IMR-90 (cell line): ENCODE measurements at regions not wholly inside any gene's neighbourhood (a gene's known extent, or its start where the extent isn't known, plus 50 kb on each side); places are given as distances from the start of the nearest gene placed in this dataset.
A peak's percentile ranks its signal among the peaks of the same experiment; 100 is the strongest.

Source experiments
- ATAC-seq: fragments of 200-7000 bp; cut with Tn5 transposase; 2 replicates; pipeline ENCODE4 v1.9.1; 2020; ENCODE audit warnings: low read depth, mild to moderate bottlenecking, moderate library complexity
- BruUV-seq: library from RNA; stranded (reverse); fragments of 400-500 nt; replicated peaks from 2 replicates; lab custom pipeline; 2021; lab: Mats Ljungman, UMichigan
- CTCF ChIA-PET: fragments of 300-600 bp; formaldehyde crosslinking; extraction: SDS; loops from one replicate; lab custom pipeline; 2021; ENCODE audit warnings: antibody characterized with exemption; lab: Yijun Ruan, JAX
- POLR2A ChIA-PET: fragments of 300-600 bp; sonication (Branson Sonifier 250); formaldehyde crosslinking; loops from one replicate; lab custom pipeline; 2022; ENCODE audit warnings: antibody characterized with exemption; ENCODE audit not compliant: unreplicated experiment; lab: Charles Lee
- DNase-seq: peaks from one replicate; pipeline ENCODE4 v3.0.0; 2013
- H2AFZ ChIP-seq: replicated peaks from 2 replicates; pipeline ENCODE3; 2013; ENCODE audit warnings: low read length, mild to moderate bottlenecking; ENCODE audit not compliant: poor library complexity
- H2AK5ac ChIP-seq: 2 replicates; pipeline ENCODE4 v1.6.1; 2013; ENCODE audit warnings: low read depth, low read length, inconsistent platforms
- H2AK9ac ChIP-seq: replicated peaks from 2 replicates; pipeline ENCODE3; 2013; ENCODE audit warnings: mild to moderate bottlenecking, low read depth, low read length, moderate library complexity; ENCODE audit not compliant: poor library complexity
- H2BK120ac ChIP-seq: 2 replicates; pipeline ENCODE4 v1.6.1; 2013; ENCODE audit warnings: low read depth, low read length, inconsistent platforms
- H2BK15ac ChIP-seq: 3 replicates; pipeline ENCODE4 v1.6.1; 2013; ENCODE audit warnings: low read depth, low read length, inconsistent platforms
- H2BK20ac ChIP-seq: 2 replicates; pipeline ENCODE4 v1.6.1; 2013; ENCODE audit warnings: low read depth, mild to moderate bottlenecking, inconsistent platforms, low read length, moderate library complexity
- H2BK5ac ChIP-seq: 2 replicates; pipeline ENCODE4 v1.6.1; 2013; ENCODE audit warnings: mild to moderate bottlenecking, low read depth, low read length, inconsistent platforms; ENCODE audit not compliant: poor library complexity, severe bottlenecking
- H3K14ac ChIP-seq: replicated peaks from 2 replicates; pipeline ENCODE4 v1.6.1; 2013; ENCODE audit warnings: low read depth, low read length, inconsistent platforms
- H3K18ac ChIP-seq: 2 replicates; pipeline ENCODE4 v1.6.1; 2013; ENCODE audit warnings: low read depth, low read length, control low read depth
- H3K23ac ChIP-seq: 2 replicates; pipeline ENCODE4 v1.6.1; 2013; ENCODE audit warnings: low read depth, low read length, inconsistent platforms
- H3K27ac ChIP-seq: 2 replicates; pipeline ENCODE4 v1.5.1; 2013; ENCODE audit warnings: mild to moderate bottlenecking, control low read depth, low read length; ENCODE audit not compliant: insufficient read depth
- H3K27me3 ChIP-seq: 2 replicates; pipeline ENCODE4 v1.6.1; 2013; ENCODE audit warnings: low read length; ENCODE audit not compliant: control insufficient read depth, insufficient read depth
- H3K36me3 ChIP-seq: 2 replicates; pipeline ENCODE4 v1.6.1; 2013; ENCODE audit warnings: low read length, mixed read lengths; ENCODE audit not compliant: control insufficient read depth, insufficient read depth
- H3K4ac ChIP-seq: 2 replicates; pipeline ENCODE4 v1.6.1; 2013; ENCODE audit warnings: low read depth, low read length, inconsistent platforms
- H3K4me1 ChIP-seq: 2 replicates; pipeline ENCODE4 v1.6.1; 2013; ENCODE audit warnings: low read length, mixed read lengths; ENCODE audit not compliant: control insufficient read depth, insufficient read depth
- H3K4me2 ChIP-seq: 2 replicates; pipeline ENCODE4 v1.6.1; 2013; ENCODE audit warnings: low read depth, mild to moderate bottlenecking, control low read depth, low read length, moderate library complexity
- H3K4me3 ChIP-seq: 2 replicates; pipeline ENCODE4 v1.5.1; 2013; ENCODE audit warnings: low read depth, mild to moderate bottlenecking, control low read depth, low read length, moderate library complexity; ENCODE audit not compliant: insufficient read depth
- H3K56ac ChIP-seq: 2 replicates; pipeline ENCODE4 v1.6.1; 2013; ENCODE audit warnings: low read length, inconsistent platforms; ENCODE audit not compliant: insufficient read depth; ENCODE audit errors: extremely low read depth
- H3K79me1 ChIP-seq, 2 experiments: 2 replicates each; pipeline ENCODE4 v1.6.1; 2013; ENCODE audit warnings: low read length in 2 of 2, inconsistent platforms in 1 of 2, low read depth in 1 of 2
- H3K9ac ChIP-seq: 2 replicates; pipeline ENCODE4 v1.6.1; 2013; ENCODE audit warnings: low read depth, low read length, control low read depth
- H3K9me1 ChIP-seq: 2 replicates; pipeline ENCODE4 v1.6.1; 2013; ENCODE audit warnings: low read length, inconsistent platforms; ENCODE audit not compliant: insufficient read depth
- H3K9me3 ChIP-seq: 2 replicates; pipeline ENCODE4 v1.6.1; 2013; ENCODE audit warnings: low read length; ENCODE audit not compliant: control insufficient read depth, insufficient read depth
- H4K20me1 ChIP-seq: 2 replicates; pipeline ENCODE4 v1.6.1; 2013; ENCODE audit warnings: low read length, inconsistent platforms; ENCODE audit not compliant: insufficient read depth
- H4K5ac ChIP-seq: 2 replicates; pipeline ENCODE4 v1.6.1; 2013; ENCODE audit warnings: mild to moderate bottlenecking, low read depth, low read length, control low read depth
- H4K8ac ChIP-seq, 2 experiments: 2 replicates each; pipeline ENCODE4 v1.6.1; 2013; ENCODE audit warnings: low read depth in 2 of 2, low read length in 2 of 2, control low read depth in 1 of 2, inconsistent platforms in 1 of 2
- H4K91ac ChIP-seq: 2 replicates; pipeline ENCODE4 v1.6.1; 2013; ENCODE audit warnings: low read depth, low read length, inconsistent platforms; ENCODE audit not compliant: insufficient read depth
- BHLHE40 ChIP-seq: fragments of 150-350 bp; IDR thresholded peaks from 2 replicates; pipeline ENCODE4 v1.6.1; 2016; ENCODE audit warnings: mild to moderate bottlenecking, low read depth, low read length
- CEBPB ChIP-seq: IDR thresholded peaks from 2 replicates; pipeline ENCODE4 v1.6.1; 2012; ENCODE audit warnings: low read depth, low read length, improper control_type of control experiment
- CHD1 ChIP-seq: IDR thresholded peaks from 2 replicates; pipeline ENCODE4 v1.6.1; 2012; ENCODE audit warnings: low read depth, low read length, improper control_type of control experiment
- FOS ChIP-seq: fragments of 150-350 bp; IDR thresholded peaks from 2 replicates; pipeline ENCODE4 v1.6.1; 2016; ENCODE audit warnings: low read depth, low read length
- MAFK ChIP-seq: IDR thresholded peaks from 2 replicates; pipeline ENCODE4 v1.6.1; 2012; ENCODE audit warnings: low read depth, low read length, improper control_type of control experiment
- MXI1 ChIP-seq: IDR thresholded peaks from 2 replicates; pipeline ENCODE4 v1.6.1; 2012; ENCODE audit warnings: low read depth, mild to moderate bottlenecking, low read length, moderate library complexity, borderline replicate concordance
- NFE2L2 ChIP-seq: fragments of 150-350 bp; IDR thresholded peaks from 2 replicates; pipeline ENCODE4 v1.6.1; 2016; ENCODE audit warnings: low read depth, mild to moderate bottlenecking, low read length
- POLR2A ChIP-seq: IDR thresholded peaks from 2 replicates; pipeline ENCODE4 v1.6.1; 2012; ENCODE audit warnings: mild to moderate bottlenecking, low read depth, low read length
- RAD21 ChIP-seq: IDR thresholded peaks from 2 replicates; pipeline ENCODE4 v1.6.1; 2012; ENCODE audit warnings: low read length, improper control_type of control experiment
- RCOR1 ChIP-seq: IDR thresholded peaks from 2 replicates; pipeline ENCODE4 v1.6.1; 2012; ENCODE audit warnings: mild to moderate bottlenecking, low read length, improper control_type of control experiment; ENCODE audit not compliant: insufficient replicate concordance
- RFX5 ChIP-seq: IDR thresholded peaks from 2 replicates; pipeline ENCODE4 v1.8.0; 2012; ENCODE audit warnings: low read depth, mild to moderate bottlenecking, low read length, moderate library complexity
- SMC3 ChIP-seq: fragments of 150-350 bp; IDR thresholded peaks from 2 replicates; pipeline ENCODE4 v1.6.1; 2016; ENCODE audit warnings: low read depth, mild to moderate bottlenecking, antibody characterized with exemption, low read length, moderate library complexity
- WGBS, 2 experiments: methylation state at CpG; one replicate each; pipeline versions ENCODE4 v1.1.5 to v1.1.7; 2013; ENCODE audit warnings: missing lambda C conversion rate in 2 of 2; ENCODE audit not compliant: insufficient read length in 1 of 2; ENCODE audit errors: extremely low coverage in 2 of 2; 5-methylcytosine and 5-hydroxymethylcytosine counted together
- dilution Hi-C: fragments of 300-500 bp; cut with HindIII; formaldehyde crosslinking; loops from one replicate; pipeline ENCODE4 v1.14.3; 2018; ENCODE audit warnings: low sequenced_read_pairs; ENCODE audit not compliant: unreplicated experiment
- in situ Hi-C: fragments of 300-500 bp; cut with MboI; formaldehyde crosslinking; loops from 3 replicates; pipeline ENCODE4 v1.14.3; 2019; ENCODE audit warnings: low sequenced_read_pairs, inconsistent platforms, mixed read lengths
- intact Hi-C: fragments of 100-400 bp; cut with micrococcal nuclease; formaldehyde crosslinking; loops from 2 replicates; pipeline ENCODE4 v1.10.0; 2022
- TF ChIP-seq, protein P1 (sequence below): fragments of 150-350 bp; IDR thresholded peaks from 2 replicates; pipeline ENCODE4 v1.6.1; 2017; ENCODE audit warnings: mild to moderate bottlenecking, antibody characterized with exemption, low read length, low read depth
- TF ChIP-seq, protein P2 (sequence below): conservative IDR thresholded peaks from 2 replicates; pipeline ENCODE4 v1.5.1; 2012; ENCODE audit warnings: mild to moderate bottlenecking, low read depth, low read length, improper control_type of control experiment
- TF ChIP-seq, protein P3 (sequence below): fragments of 150-350 bp; IDR thresholded peaks from 2 replicates; pipeline ENCODE4 v1.6.1; 2016; ENCODE audit warnings: low read depth, mild to moderate bottlenecking, low read length, moderate library complexity, borderline replicate concordance

DNA sequence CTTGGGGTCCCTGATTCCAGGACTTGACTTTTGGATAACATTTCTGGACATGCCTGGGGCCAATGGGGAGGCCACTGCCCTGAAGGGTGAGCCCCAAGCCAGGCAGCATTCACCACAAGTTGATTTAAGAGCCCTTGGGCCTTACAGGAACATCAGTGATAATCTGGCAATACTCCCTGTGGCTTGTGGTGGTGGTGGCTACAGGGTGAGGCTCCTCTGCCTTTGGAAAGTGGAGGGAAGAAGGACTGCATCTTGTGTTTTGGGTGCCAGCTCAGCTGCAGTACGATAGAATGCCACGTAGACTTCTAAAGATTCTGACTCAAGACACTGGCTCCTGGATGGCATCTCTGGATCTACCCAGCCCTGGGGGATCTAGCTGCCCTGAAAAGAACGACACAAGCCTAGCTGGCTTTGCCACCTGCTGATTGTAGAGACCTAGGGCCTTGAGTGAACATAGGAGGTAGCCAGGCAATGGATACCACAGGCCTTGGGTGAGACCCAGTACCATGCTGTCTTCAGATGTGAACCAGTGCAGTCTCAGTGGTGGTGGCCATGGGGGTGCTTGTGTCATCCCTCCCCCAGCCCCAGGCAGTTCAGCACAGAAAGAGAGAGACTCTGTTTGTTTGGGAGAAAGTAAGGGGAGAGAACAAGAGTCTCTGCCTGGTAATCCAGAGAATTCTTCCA is 79.0 kb upstream of the DAP start:
- no peak for DNase-seq
- no peaks in the 10 kb centered on the region for H3K27me3 ChIP-seq
- POLR2A ChIA-PET: no interaction called here
- H2AFZ ChIP-seq: no peak overlapping the region
- H2BK120ac ChIP-seq: no peak overlapping the region
- dilution Hi-C loops: no loop called here
- CTCF ChIA-PET: no interaction called here
- TF ChIP-seq MXI1: no peak
- no peak for TF ChIP-seq BHLHE40
- TF ChIP-seq FOS: no peak
- no peak for TF ChIP-seq RFX5
- TF ChIP-seq, protein P1, sequence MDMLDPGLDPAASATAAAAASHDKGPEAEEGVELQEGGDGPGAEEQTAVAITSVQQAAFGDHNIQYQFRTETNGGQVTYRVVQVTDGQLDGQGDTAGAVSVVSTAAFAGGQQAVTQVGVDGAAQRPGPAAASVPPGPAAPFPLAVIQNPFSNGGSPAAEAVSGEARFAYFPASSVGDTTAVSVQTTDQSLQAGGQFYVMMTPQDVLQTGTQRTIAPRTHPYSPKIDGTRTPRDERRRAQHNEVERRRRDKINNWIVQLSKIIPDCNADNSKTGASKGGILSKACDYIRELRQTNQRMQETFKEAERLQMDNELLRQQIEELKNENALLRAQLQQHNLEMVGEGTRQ: no peak
- TF ChIP-seq, protein P2, sequence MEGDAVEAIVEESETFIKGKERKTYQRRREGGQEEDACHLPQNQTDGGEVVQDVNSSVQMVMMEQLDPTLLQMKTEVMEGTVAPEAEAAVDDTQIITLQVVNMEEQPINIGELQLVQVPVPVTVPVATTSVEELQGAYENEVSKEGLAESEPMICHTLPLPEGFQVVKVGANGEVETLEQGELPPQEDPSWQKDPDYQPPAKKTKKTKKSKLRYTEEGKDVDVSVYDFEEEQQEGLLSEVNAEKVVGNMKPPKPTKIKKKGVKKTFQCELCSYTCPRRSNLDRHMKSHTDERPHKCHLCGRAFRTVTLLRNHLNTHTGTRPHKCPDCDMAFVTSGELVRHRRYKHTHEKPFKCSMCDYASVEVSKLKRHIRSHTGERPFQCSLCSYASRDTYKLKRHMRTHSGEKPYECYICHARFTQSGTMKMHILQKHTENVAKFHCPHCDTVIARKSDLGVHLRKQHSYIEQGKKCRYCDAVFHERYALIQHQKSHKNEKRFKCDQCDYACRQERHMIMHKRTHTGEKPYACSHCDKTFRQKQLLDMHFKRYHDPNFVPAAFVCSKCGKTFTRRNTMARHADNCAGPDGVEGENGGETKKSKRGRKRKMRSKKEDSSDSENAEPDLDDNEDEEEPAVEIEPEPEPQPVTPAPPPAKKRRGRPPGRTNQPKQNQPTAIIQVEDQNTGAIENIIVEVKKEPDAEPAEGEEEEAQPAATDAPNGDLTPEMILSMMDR: no peak
- TF ChIP-seq RAD21: no peak
- TF ChIP-seq SMC3: no peak
- TF ChIP-seq MAFK: no peak
- no peak for TF ChIP-seq POLR2A
- TF ChIP-seq CEBPB: no peak
- TF ChIP-seq CHD1: no peak
- no peak for TF ChIP-seq NFE2L2
- no peak for TF ChIP-seq RCOR1
- TF ChIP-seq, protein P3, sequence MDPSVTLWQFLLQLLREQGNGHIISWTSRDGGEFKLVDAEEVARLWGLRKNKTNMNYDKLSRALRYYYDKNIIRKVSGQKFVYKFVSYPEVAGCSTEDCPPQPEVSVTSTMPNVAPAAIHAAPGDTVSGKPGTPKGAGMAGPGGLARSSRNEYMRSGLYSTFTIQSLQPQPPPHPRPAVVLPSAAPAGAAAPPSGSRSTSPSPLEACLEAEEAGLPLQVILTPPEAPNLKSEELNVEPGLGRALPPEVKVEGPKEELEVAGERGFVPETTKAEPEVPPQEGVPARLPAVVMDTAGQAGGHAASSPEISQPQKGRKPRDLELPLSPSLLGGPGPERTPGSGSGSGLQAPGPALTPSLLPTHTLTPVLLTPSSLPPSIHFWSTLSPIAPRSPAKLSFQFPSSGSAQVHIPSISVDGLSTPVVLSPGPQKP: no peak
- H2BK20ac ChIP-seq: no peak overlapping the region
- no peak overlapping the region for H4K91ac ChIP-seq
- no peak overlapping the region for H3K4me3 ChIP-seq
- no peak overlapping the region for H3K18ac ChIP-seq
- no peak overlapping the region for H3K56ac ChIP-seq
- 83% methylated on average over 1 of the region's 3 CpGs; no CpG with 5 or more reads in 1 of the 2 experiments for WGBS, 2 experiments
- H3K14ac ChIP-seq: no peak overlapping the region
- no peaks in the 10 kb centered on the region for H3K79me1 ChIP-seq
- H2BK5ac ChIP-seq: no peak overlapping the region
- H3K27ac ChIP-seq: no peak overlapping the region
- ATAC-seq: no peak
- no peak overlapping the region for H3K4ac ChIP-seq
- no peak overlapping the region for H3K4me2 ChIP-seq
- no peaks in the 10 kb centered on the region for H3K36me3 ChIP-seq
- peak overlapping the region; percentile 36; the same call in 1 of the 3 replicates for H2BK15ac ChIP-seq
- no peak overlapping the region for H3K9ac ChIP-seq
- H3K9me1 ChIP-seq: peaks cover 10% of the 10 kb centered on the region
- H3K9me3 ChIP-seq: no peaks in the 10 kb centered on the region
- no peaks in the 10 kb centered on the region for H4K20me1 ChIP-seq
- BruUV-seq: no TSS peak
- H4K8ac ChIP-seq: no peak overlapping the region
- no peak overlapping the region for H3K23ac ChIP-seq
- H2AK9ac ChIP-seq: no peak overlapping the region
- intact Hi-C loops: no loop called here
- H3K4me1 ChIP-seq: peaks cover 9% of the 10 kb centered on the region
- in situ Hi-C loops: loop anchor here (10.0 kb wide), 1 partner anchor 135 kb away; no protein-coding TSS in a partner anchor
- H2AK5ac ChIP-seq: no peak overlapping the region
- H4K5ac ChIP-seq: no peak overlapping the region
